ENCODE measurements at regions not wholly inside any gene's neighbourhood (a gene's known extent, or its start where the extent isn't known, plus 50 kb on each side); places are given as distances from the start of the nearest gene placed in this dataset.

DNA sequence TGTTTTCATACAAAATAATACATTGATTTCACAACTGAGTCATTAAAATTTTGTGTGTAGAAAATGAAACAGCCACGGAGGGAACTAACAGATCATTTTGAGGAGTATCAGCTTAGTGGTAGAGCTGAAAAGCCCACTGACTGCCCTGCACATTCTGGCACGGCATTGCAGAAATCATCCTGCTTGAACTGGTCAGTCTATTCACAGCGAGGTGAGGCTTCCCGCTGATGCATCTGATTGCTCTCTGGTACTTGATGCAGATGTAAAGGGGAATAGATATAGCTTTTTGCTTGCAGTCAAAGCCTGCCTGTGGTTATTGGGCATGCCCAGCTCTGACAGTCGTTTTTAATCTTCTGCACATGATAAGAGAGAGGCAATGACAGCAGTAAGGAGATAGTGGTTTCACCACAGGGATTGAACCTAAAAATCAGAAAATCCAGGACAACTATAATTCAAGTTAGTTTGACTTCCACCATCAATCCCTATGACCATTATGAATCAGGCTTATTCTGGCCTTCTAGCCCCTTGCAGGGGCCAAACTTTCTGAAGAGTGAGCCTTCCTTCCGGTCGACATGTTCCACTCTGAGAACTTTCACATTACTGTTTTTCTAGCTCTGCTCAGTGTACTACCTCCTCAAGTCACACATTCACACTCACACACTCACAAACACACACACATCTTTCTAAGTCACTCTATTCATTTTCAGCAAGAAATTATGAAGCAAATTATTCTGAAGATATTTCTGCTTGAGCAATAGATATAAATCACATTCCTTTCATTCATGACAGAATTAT lies 782.8 kb upstream of the NUDT12 start:
- CTCF ChIA-PET, result no interaction called here
- H3K4me1 ChIP-seq (ENCODE audit: control insufficient read depth, insufficient read depth, low read length), result no peaks in the 10 kb centered on the region
- no peaks in the 10 kb centered on the region for H3K9me3 ChIP-seq (ENCODE audit: control insufficient read depth, insufficient read depth, low read depth, low read length)
- POLR2A ChIA-PET, result no interaction called here
- H3K36me3 ChIP-seq (ENCODE audit: control insufficient read depth in 2 of 2, insufficient read depth in 1 of 2, low read length in 2 of 2), result no peaks in the 10 kb centered on the region
- TF ChIP-seq SALL2 (tag by site-specific recombination; IDR thresholded peaks at IDR 0.05; ENCODE audit: borderline replicate concordance) (no peak), ZFHX2 (tag by site-specific recombination; conservative IDR thresholded peaks at IDR 0.05) (no peak), ZNF677 (tag by site-specific recombination; IDR thresholded peaks at IDR 0.05) (no peak)
- TF ChIP-seq, protein P1, sequence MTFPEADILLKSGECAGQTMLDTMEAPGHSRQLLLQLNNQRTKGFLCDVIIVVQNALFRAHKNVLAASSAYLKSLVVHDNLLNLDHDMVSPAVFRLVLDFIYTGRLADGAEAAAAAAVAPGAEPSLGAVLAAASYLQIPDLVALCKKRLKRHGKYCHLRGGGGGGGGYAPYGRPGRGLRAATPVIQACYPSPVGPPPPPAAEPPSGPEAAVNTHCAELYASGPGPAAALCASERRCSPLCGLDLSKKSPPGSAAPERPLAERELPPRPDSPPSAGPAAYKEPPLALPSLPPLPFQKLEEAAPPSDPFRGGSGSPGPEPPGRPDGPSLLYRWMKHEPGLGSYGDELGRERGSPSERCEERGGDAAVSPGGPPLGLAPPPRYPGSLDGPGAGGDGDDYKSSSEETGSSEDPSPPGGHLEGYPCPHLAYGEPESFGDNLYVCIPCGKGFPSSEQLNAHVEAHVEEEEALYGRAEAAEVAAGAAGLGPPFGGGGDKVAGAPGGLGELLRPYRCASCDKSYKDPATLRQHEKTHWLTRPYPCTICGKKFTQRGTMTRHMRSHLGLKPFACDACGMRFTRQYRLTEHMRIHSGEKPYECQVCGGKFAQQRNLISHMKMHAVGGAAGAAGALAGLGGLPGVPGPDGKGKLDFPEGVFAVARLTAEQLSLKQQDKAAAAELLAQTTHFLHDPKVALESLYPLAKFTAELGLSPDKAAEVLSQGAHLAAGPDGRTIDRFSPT (tag by site-specific recombination; IDR thresholded peaks at IDR 0.05), result no peak
- no peak overlapping the region for H3K27ac ChIP-seq (ENCODE audit: extremely low read depth, low read depth, low read length)
- H3K4me3 ChIP-seq (ENCODE audit: low read depth, low read length), result no peak overlapping the region

DNA sequence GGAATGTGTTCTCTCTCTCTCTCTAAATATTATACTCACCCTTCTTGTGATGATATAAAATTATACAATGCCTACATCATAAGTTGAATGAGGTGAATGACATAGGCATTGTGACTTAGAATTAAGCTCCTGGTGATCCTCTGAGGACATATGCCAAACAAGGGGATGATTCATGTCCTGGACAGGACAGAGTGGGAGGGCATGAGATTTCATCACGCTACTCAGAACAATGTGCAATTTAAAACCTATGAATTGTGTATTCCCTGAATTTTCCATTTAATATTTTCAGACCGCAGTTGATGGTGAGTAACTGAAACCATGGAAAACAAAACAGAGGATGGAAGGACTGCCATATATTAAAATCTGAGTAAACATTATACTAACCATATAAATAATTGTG lies 782.2 kb upstream of the NUDT12 start:
- CTCF ChIA-PET, result no interaction called here
- Histone ChIP-seq H3K27ac (ENCODE audit: extremely low read depth, low read depth, low read length) (no peak overlapping the region), H3K9me3 (ENCODE audit: control insufficient read depth, insufficient read depth, low read depth, low read length) (no peaks in the 10 kb centered on the region), H3K4me3 (ENCODE audit: low read depth, low read length) (no peak overlapping the region), H3K36me3 (ENCODE audit: control insufficient read depth in 2 of 2, insufficient read depth in 1 of 2, low read length in 2 of 2) (no peaks in the 10 kb centered on the region), H3K4me1 (ENCODE audit: control insufficient read depth, insufficient read depth, low read length) (no peaks in the 10 kb centered on the region)
- POLR2A ChIA-PET, result no interaction called here
- no peak for TF ChIP-seq KLF16 (tag by site-specific recombination; IDR thresholded peaks at IDR 0.05)
- no peak for TF ChIP-seq ZNF404 (tag by site-specific recombination; IDR thresholded peaks at IDR 0.05)
- TF ChIP-seq ZNF175 (tag by site-specific recombination; IDR thresholded peaks at IDR 0.05), result no peak

- POLR2A ChIA-PET, result no interaction called here
- Histone ChIP-seq H3K27ac (ENCODE audit: extremely low read depth, low read depth, low read length) (no peak overlapping the region), H3K4me3 (ENCODE audit: low read depth, low read length) (no peak overlapping the region), H3K9me3 (ENCODE audit: control insufficient read depth, insufficient read depth, low read depth, low read length) (no peaks in the 10 kb centered on the region), H3K4me1 (ENCODE audit: control insufficient read depth, insufficient read depth, low read length) (no peaks in the 10 kb centered on the region), H3K36me3 (ENCODE audit: control insufficient read depth in 2 of 2, insufficient read depth in 1 of 2, low read length in 2 of 2) (no peaks in the 10 kb centered on the region)
- CTCF ChIA-PET, result no interaction called here
- TF ChIP-seq MZF1 (tag by site-specific recombination; IDR thresholded peaks at IDR 0.05; ENCODE audit: borderline replicate concordance) (no peak), ZNF391 (tag by site-specific recombination; IDR thresholded peaks at IDR 0.05; ENCODE audit: borderline replicate concordance, low read depth) (no peak), RBAK (tag by site-specific recombination; IDR thresholded peaks at IDR 0.05) (no peak), ZNF626 (tag by site-specific recombination; IDR thresholded peaks at IDR 0.05) (no peak), ZNF169 (tag by site-specific recombination; IDR thresholded peaks at IDR 0.05) (no peak)
- TF ChIP-seq, protein P2, sequence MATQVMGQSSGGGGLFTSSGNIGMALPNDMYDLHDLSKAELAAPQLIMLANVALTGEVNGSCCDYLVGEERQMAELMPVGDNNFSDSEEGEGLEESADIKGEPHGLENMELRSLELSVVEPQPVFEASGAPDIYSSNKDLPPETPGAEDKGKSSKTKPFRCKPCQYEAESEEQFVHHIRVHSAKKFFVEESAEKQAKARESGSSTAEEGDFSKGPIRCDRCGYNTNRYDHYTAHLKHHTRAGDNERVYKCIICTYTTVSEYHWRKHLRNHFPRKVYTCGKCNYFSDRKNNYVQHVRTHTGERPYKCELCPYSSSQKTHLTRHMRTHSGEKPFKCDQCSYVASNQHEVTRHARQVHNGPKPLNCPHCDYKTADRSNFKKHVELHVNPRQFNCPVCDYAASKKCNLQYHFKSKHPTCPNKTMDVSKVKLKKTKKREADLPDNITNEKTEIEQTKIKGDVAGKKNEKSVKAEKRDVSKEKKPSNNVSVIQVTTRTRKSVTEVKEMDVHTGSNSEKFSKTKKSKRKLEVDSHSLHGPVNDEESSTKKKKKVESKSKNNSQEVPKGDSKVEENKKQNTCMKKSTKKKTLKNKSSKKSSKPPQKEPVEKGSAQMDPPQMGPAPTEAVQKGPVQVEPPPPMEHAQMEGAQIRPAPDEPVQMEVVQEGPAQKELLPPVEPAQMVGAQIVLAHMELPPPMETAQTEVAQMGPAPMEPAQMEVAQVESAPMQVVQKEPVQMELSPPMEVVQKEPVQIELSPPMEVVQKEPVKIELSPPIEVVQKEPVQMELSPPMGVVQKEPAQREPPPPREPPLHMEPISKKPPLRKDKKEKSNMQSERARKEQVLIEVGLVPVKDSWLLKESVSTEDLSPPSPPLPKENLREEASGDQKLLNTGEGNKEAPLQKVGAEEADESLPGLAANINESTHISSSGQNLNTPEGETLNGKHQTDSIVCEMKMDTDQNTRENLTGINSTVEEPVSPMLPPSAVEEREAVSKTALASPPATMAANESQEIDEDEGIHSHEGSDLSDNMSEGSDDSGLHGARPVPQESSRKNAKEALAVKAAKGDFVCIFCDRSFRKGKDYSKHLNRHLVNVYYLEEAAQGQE (tag by site-specific recombination; IDR thresholded peaks at IDR 0.05), result no peak
Observed at GRCh38 chr5:104327801-104328200, 765.2 kb upstream of the NUDT12 start.

Measured in HEK293 (cell line).